MM.1S (cell line): ENCODE measurements at regions not wholly inside any gene's neighbourhood (a gene's known extent, or its start where the extent isn't known, plus 50 kb on each side); places are given as distances from the start of the nearest gene placed in this dataset.
"Not testable (repeated sequence)": the region's sequence is repeated elsewhere in the genome, so short reads cannot be mapped to it uniquely, and the experiment has no call there.

Source experiments
- DNase-seq: peaks from one replicate; pipeline ENCODE4 v3.0.0-alpha.2; 2015
- H2AFZ ChIP-seq: fragments of 300-600 bp; sonication (generic); 2 replicates; pipeline ENCODE4 v1.6.0; 2016; ENCODE audit warnings: antibody characterized with exemption, low read length
- H3F3A ChIP-seq: fragments of 300-600 bp; sonication (generic); 2 replicates; pipeline ENCODE4 v1.6.1; 2016; ENCODE audit warnings: mild to moderate bottlenecking, antibody characterized with exemption, low read length, moderate library complexity, mixed read lengths; ENCODE audit not compliant: insufficient read depth
- H3K27ac ChIP-seq: fragments of 300-600 bp; sonication (generic); 2 replicates; pipeline ENCODE4 v1.5.1; 2016; ENCODE audit warnings: mild to moderate bottlenecking, low read length
- H3K27me3 ChIP-seq: fragments of 300-600 bp; sonication (generic); replicated peaks from 2 replicates; pipeline ENCODE4 v1.6.0; 2016; ENCODE audit warnings: low read length; ENCODE audit not compliant: insufficient read depth
- H3K36me3 ChIP-seq: fragments of 300-600 bp; sonication (generic); replicated peaks from 2 replicates; pipeline ENCODE4 v1.6.1; 2016; ENCODE audit warnings: mild to moderate bottlenecking, low read length, mixed read lengths; ENCODE audit not compliant: insufficient read depth
- H3K4me1 ChIP-seq: fragments of 300-600 bp; sonication (generic); 2 replicates; pipeline ENCODE4 v1.6.1; 2016; ENCODE audit warnings: low read length, mixed read lengths
- H3K4me2 ChIP-seq: fragments of 300-600 bp; sonication (generic); 2 replicates; pipeline ENCODE4 v1.6.0; 2016; ENCODE audit warnings: low read depth, low read length
- H3K4me3 ChIP-seq: fragments of 300-600 bp; sonication (generic); 2 replicates; pipeline ENCODE4 v1.5.1; 2016; ENCODE audit warnings: low read length, mixed read lengths
- H3K79me2 ChIP-seq: fragments of 300-600 bp; sonication (generic); 2 replicates; pipeline ENCODE4 v1.6.1; 2016; ENCODE audit warnings: mixed run types, low read length, mixed read lengths
- H3K9ac ChIP-seq: fragments of 300-600 bp; sonication (generic); 2 replicates; pipeline ENCODE4 v1.6.1; 2016; ENCODE audit warnings: low read length, mixed read lengths
- H3K9me2 ChIP-seq: fragments of 300-600 bp; sonication (generic); replicated peaks from 2 replicates; pipeline ENCODE4 v1.6.1; 2016; ENCODE audit warnings: mild to moderate bottlenecking, low read length, mixed read lengths; ENCODE audit not compliant: insufficient read depth
- H3K9me3 ChIP-seq: fragments of 300-600 bp; sonication (generic); replicated peaks from 2 replicates; pipeline ENCODE4 v1.6.1; 2016; ENCODE audit warnings: mild to moderate bottlenecking, low read length, mixed read lengths; ENCODE audit not compliant: insufficient read depth
- H4K20me1 ChIP-seq: fragments of 300-600 bp; sonication (generic); 2 replicates; pipeline ENCODE4 v1.6.1; 2016; ENCODE audit warnings: mild to moderate bottlenecking, low read length, moderate library complexity, mixed read lengths; ENCODE audit not compliant: insufficient read depth
- CTCF ChIP-seq: fragments of 300-600 bp; sonication (generic); IDR thresholded peaks from 2 replicates; pipeline ENCODE4 v1.5.1; 2016; ENCODE audit warnings: antibody characterized with exemption, low read length, mixed read lengths
- EZH2 ChIP-seq: fragments of 300-600 bp; sonication (generic); optimal IDR thresholded peaks from 2 replicates; pipeline ENCODE3; 2017; ENCODE audit warnings: low read depth, mild to moderate bottlenecking, antibody characterized with exemption, low read length, mixed read lengths
- EZH2phosphoT487 ChIP-seq: fragments of 300-600 bp; sonication (generic); IDR thresholded peaks from 2 replicates; pipeline ENCODE4 v1.6.1; 2018; ENCODE audit warnings: antibody characterized with exemption, low read length

DNA sequence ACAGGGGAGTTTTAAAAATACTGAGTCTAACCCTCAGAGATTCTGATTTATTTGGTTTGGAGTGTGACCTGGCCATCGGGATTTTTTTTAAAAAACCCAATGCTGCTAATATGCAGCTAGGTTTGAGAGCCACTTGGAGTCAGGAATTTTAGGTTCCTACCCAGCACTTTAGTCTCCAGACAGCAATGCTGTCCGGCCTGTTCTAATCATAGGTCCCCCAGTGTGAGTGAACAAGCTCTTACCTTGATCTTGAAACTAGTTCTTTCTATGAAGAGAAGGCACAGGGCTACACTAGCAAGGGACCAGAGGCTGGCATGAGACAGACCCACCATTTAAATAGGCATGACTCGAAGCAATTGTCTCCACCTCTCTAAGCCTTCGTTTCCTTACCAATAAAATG, 103.5 kb downstream of the SMIM20 start:
- H3K4me1 ChIP-seq = no peaks in the 10 kb centered on the region
- no peak overlapping the region for H3K4me2 ChIP-seq
- H3F3A ChIP-seq = no peaks in the 10 kb centered on the region
- H3K27ac ChIP-seq = no peak overlapping the region
- no peak for DNase-seq
- H3K4me3 ChIP-seq = no peak overlapping the region
- no peaks in the 10 kb centered on the region for H3K9me3 ChIP-seq
- no peaks in the 10 kb centered on the region for H3K27me3 ChIP-seq
- H3K79me2 ChIP-seq = no peaks in the 10 kb centered on the region
- no peak for TF ChIP-seq EZH2
- TF ChIP-seq EZH2phosphoT487 = no peak
- TF ChIP-seq CTCF = no peak
- H4K20me1 ChIP-seq = no peaks in the 10 kb centered on the region
- H2AFZ ChIP-seq = no peak overlapping the region
- no peak overlapping the region for H3K9ac ChIP-seq
- H3K36me3 ChIP-seq = no peaks in the 10 kb centered on the region
- H3K9me2 ChIP-seq = no peaks in the 10 kb centered on the region

- not testable (repeated sequence) for H2AFZ ChIP-seq, H4K20me1 ChIP-seq, H3K4me2 ChIP-seq, H3K79me2 ChIP-seq, H3F3A ChIP-seq, H3K9ac ChIP-seq, H3K36me3 ChIP-seq, H3K4me1 ChIP-seq, H3K27me3 ChIP-seq, H3K4me3 ChIP-seq, H3K9me3 ChIP-seq, H3K9me2 ChIP-seq, DNase-seq, H3K27ac ChIP-seq
These were observed 104.1 kb downstream of the SMIM20 start for GRCh38 chr4:26017961-26018700.

GRCh38 chr4:26020083-26020668, 106.2 kb downstream of the SMIM20 start:
- Histone ChIP-seq H3F3A (no peaks in the 10 kb centered on the region), H3K9me3 (no peaks in the 10 kb centered on the region), H3K9me2 (no peaks in the 10 kb centered on the region), H3K79me2 (no peaks in the 10 kb centered on the region), H3K36me3 (no peaks in the 10 kb centered on the region), H3K4me1 (no peaks in the 10 kb centered on the region), H3K27ac (no peak overlapping the region), H3K9ac (no peak overlapping the region), H4K20me1 (no peaks in the 10 kb centered on the region), H3K27me3 (no peaks in the 10 kb centered on the region), H3K4me3 (no peak overlapping the region), H2AFZ (no peak overlapping the region), H3K4me2 (no peak overlapping the region)
- TF ChIP-seq EZH2phosphoT487 (no peak), EZH2 (no peak), CTCF (no peak)
- DNase-seq = no peak

- no peak overlapping the region for H3K4me3 ChIP-seq
- no peaks in the 10 kb centered on the region for H3K27me3 ChIP-seq
- H3K36me3 ChIP-seq = no peaks in the 10 kb centered on the region
- no peaks in the 10 kb centered on the region for H3K9me3 ChIP-seq
- no peaks in the 10 kb centered on the region for H3K4me1 ChIP-seq
- no peak overlapping the region for H2AFZ ChIP-seq
- H3K9ac ChIP-seq = no peak overlapping the region
- no peaks in the 10 kb centered on the region for H4K20me1 ChIP-seq
- no peaks in the 10 kb centered on the region for H3K9me2 ChIP-seq
- no peak for DNase-seq
- H3K79me2 ChIP-seq = no peaks in the 10 kb centered on the region
- H3K4me2 ChIP-seq = no peak overlapping the region
- no peak overlapping the region for H3K27ac ChIP-seq
- TF ChIP-seq EZH2phosphoT487 (no peak), CTCF (no peak), EZH2 (no peak)
- no peaks in the 10 kb centered on the region for H3F3A ChIP-seq
These were observed 106.9 kb downstream of the SMIM20 start for GRCh38 chr4:26020881-26021280.
